GM21526 (cell line): ENCODE measurements at regions not wholly inside any gene's neighbourhood (a gene's known extent, or its start where the extent isn't known, plus 50 kb on each side); places are given as distances from the start of the nearest gene placed in this dataset.

Experiments
- ATAC-seq: cut with Tn5 transposase; IDR thresholded peaks from one replicate; pipeline ENCODE4 v1.9.1; 2021; ENCODE audit warnings: moderate library complexity; ENCODE audit not compliant: unreplicated experiment, low FRiP score

DNA sequence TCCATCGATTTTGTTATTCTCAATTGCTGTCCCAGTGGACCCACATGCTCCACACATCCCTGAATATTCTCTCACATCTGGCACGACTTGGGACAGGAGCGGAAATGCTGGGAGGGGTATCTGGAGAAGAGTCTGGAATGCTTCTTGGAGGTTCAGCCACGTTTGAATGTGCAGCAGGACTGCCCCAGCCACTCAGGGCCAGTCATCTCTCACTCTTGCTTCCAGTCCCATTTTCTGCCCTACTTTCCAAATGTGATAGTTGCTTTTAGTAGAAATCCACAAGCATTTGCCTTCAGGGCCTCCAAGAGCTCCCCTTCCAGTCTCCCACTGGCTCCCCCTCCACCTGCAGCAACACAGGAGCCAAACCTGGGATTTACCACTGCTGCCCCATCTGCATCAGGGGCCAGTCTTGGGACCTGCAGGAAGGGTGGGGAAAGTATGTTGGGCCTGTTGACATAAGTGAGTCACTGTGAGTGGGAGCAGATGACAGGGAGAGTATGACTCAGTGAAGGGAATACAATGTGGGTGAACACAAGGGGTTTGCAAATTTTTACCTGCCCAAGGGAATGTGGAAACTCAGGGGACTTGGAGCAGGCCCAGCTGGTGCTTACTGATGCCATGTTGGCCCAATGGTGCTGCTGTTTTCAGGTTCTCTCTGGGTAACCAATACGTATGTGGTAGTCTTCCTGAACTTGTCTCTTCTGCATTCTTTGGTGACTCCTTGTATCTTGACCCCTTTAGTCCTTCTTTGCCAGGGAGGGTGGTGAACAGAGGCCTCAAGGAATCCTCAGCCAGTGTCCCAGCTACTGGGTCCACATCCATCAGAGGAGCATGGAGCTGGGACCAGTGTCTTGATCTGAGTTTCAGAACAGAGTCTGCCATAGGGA is 78.8 kb upstream of the CRHR1 start:
- no peak for ATAC-seq

- ATAC-seq = no peak
Observed at GRCh38 chr17:45706033-45706432, 78.1 kb upstream of the CRHR1 start.

GRCh38 chr17:45708707-45709290 is 75.3 kb upstream of the CRHR1 start:
- ATAC-seq = no peak

GRCh38 chr17:45709728-45710288 is 74.3 kb upstream of the CRHR1 start:
- ATAC-seq = no peak

- no peak for ATAC-seq
Observed at GRCh38 chr17:45715787-45716186, 68.3 kb upstream of the CRHR1 start.

DNA sequence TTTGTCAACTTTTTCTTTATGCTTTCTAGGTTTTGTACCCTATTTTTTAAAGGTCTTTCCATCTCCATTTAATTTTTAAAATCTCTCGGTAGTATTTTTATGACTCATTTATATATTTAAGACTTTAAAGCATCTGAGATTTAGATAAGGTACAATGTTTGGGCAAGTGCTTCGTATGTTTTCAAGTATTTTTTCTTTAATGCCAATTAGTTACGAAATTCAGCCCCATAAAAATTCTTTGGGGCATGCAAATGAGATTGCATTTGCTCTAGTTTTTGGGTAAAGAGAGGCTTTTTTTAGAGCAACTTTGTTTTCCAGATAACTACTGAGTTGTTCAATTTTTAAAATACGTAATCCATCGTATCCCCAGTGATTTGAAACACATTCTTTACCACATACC is 65.3 kb upstream of the CRHR1 start:
- ATAC-seq = no peak

GRCh38 chr17:45719335-45720071 is 64.6 kb upstream of the CRHR1 start:
- ATAC-seq = no peak

GRCh38 chr17:45720386-45720785 is 63.7 kb upstream of the CRHR1 start:
- no peak for ATAC-seq

DNA sequence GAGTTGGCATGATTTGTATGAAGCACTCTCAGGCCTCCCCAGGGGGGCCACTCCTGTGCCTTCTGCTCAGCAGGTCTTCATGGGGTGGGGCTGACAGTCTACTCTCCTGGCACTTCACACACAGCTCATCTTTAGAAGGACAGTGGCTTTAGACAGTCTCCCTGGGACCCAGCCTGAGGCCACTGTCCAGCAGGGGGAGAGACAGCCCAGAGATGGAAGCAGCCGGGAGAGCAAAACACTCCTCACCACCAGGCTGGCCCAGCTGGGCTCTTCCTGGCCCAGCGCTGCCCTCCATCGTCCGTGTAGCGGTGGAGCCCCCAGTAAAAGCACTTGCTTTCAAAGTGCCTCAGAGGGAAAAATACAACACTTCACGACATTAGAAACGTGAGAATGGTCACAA is 62.0 kb upstream of the CRHR1 start:
- ATAC-seq = no peak

DNA sequence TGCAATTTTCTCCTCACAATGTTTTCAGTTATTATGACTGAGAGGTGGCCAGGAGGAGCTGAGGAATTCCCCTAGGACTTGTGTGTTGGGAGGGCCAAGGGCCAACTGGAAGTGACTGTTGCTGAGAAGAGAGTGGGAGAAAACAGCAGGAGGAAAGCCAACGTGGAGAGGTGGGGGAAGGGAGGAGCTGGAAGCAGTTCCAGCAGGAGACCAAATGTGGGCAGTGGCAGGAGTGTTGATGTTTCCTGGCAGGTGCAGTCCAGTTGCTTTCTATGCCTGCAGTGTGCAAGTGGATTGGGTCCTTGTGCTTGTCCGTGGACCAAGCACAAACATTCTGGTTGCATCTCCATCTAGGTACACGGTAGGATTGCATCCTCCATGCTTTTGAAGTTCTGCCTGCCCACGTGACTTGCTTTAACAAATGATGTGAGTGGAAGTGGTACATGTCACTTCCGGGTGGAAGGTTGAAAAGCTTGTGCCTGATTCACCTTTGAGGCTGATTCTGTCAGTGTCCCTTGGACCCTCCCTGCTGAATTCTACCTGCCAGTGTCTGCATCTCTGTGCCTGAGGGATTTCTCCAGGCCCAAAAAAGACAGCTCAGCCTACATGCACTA is 54.7 kb upstream of the CRHR1 start:
- ATAC-seq = no peak

- no peak for ATAC-seq
Observed at GRCh38 chr17:45730192-45730591, 53.9 kb upstream of the CRHR1 start.

DNA sequence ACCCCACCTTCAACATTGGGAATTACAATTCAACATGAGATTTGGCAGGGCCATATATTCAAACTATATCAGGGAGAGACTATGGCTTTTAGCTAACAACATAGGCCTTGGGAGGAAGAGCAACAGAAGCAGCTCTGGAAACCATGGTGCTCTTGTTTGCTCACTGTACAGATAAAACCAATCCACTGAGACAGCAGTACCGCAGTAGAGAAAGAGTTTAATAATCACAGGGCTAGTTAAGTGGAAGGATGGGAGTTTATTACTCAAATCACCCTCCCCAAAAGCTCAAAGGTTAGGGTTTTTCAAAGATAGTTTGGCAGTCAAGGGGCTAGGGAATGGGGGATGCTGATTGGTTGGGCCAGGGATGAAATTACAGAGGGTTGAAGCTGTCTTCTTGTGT is 52.7 kb upstream of the CRHR1 start:
- no peak for ATAC-seq

GRCh38 chr17:45732926-45733505 is 51.1 kb upstream of the CRHR1 start:
- ATAC-seq = no peak

DNA sequence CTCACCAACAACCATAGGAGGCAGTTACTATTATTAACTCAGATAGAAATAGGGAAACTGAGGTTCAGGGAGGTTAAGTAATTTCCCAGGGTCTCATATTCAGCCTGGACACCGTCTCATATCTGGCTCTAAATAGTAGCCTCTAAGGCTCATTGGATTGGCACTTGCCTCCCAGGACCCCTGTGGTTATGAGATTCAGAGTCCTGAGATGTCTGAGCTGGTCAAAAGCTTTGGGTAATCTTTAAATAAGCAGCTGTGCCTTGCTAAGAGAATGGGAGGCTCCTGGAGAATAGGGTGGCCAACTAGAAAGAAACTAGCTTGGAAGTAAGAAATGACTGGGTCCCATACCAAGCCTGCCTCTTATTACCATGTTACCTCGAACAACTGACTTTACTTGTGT is 50.3 kb upstream of the CRHR1 start:
- no peak for ATAC-seq
